DOHH2 (cell line): ENCODE measurements at regions not wholly inside any gene's neighbourhood (a gene's known extent, or its start where the extent isn't known, plus 50 kb on each side); places are given as distances from the start of the nearest gene placed in this dataset.

Experiments used
- H3F3A ChIP-seq: fragments of 200-600 bp; sonication (generic), shearing (Covaris generic); 2 replicates; pipeline ENCODE4 v1.6.0; 2016; ENCODE audit warnings: antibody characterized with exemption, mild to moderate bottlenecking; ENCODE audit not compliant: control insufficient read depth, insufficient read depth
- H3K27ac ChIP-seq: fragments of 200-600 bp; sonication (generic); 2 replicates; pipeline ENCODE4 v1.5.1; 2014; ENCODE audit warnings: low read depth, mild to moderate bottlenecking, low read length, moderate library complexity
- H3K27me3 ChIP-seq: fragments of 200-600 bp; sonication (generic); 2 replicates; pipeline ENCODE4 v1.6.1; 2014; ENCODE audit warnings: mild to moderate bottlenecking, low read length, mixed read lengths; ENCODE audit not compliant: control insufficient read depth
- H3K36me3 ChIP-seq: fragments of 200-600 bp; sonication (generic); 2 replicates; pipeline ENCODE4 v1.6.1; 2014; ENCODE audit warnings: mild to moderate bottlenecking, low read length, moderate library complexity, mixed read lengths; ENCODE audit not compliant: control insufficient read depth
- H3K4me1 ChIP-seq: fragments of 200-600 bp; sonication (generic); 2 replicates; pipeline ENCODE4 v1.6.1; 2014; ENCODE audit warnings: mild to moderate bottlenecking, low read length, mixed read lengths; ENCODE audit not compliant: control insufficient read depth
- H3K4me2 ChIP-seq: fragments of 200-600 bp; sonication (generic); 2 replicates; pipeline ENCODE4 v1.6.0; 2014; ENCODE audit warnings: mild to moderate bottlenecking, low read length, moderate library complexity
- H3K4me3 ChIP-seq: fragments of 200-600 bp; sonication (generic); 2 replicates; pipeline ENCODE4 v1.5.1; 2014; ENCODE audit warnings: mild to moderate bottlenecking, low read length, mixed read lengths
- H3K79me2 ChIP-seq: fragments of 200-600 bp; sonication (generic); 2 replicates; pipeline ENCODE4 v1.6.1; 2014; ENCODE audit warnings: mild to moderate bottlenecking, low read length, mixed read lengths; ENCODE audit not compliant: control insufficient read depth
- H3K9me2 ChIP-seq: fragments of 200-600 bp; sonication (generic); replicated peaks from 2 replicates; pipeline ENCODE4 v1.6.1; 2014; ENCODE audit warnings: mild to moderate bottlenecking, low read length, mixed read lengths; ENCODE audit not compliant: control insufficient read depth
- H3K9me3 ChIP-seq: fragments of 200-600 bp; sonication (generic); 2 replicates; pipeline ENCODE4 v1.6.1; 2014; ENCODE audit warnings: antibody characterized with exemption, low read length, mixed read lengths; ENCODE audit not compliant: control insufficient read depth, insufficient read depth
- H4K20me1 ChIP-seq: fragments of 200-600 bp; sonication (generic); 2 replicates; pipeline ENCODE4 v1.6.0; 2014; ENCODE audit warnings: low read depth, mild to moderate bottlenecking, antibody characterized with exemption, low read length, moderate library complexity; ENCODE audit not compliant: control insufficient read depth, insufficient read depth
- CTCF ChIP-seq: fragments of 200-600 bp; sonication (generic); IDR thresholded peaks from one replicate; pipeline ENCODE4 v1.5.1; 2014; ENCODE audit warnings: antibody characterized with exemption, mild to moderate bottlenecking, low read depth, low read length; ENCODE audit not compliant: poor library complexity, severe bottlenecking
- EZH2phosphoT487 ChIP-seq: fragments of 200-600 bp; sonication (generic); IDR thresholded peaks from 2 replicates; pipeline ENCODE4 v1.6.1; 2017; ENCODE audit warnings: borderline replicate concordance, mild to moderate bottlenecking, antibody characterized with exemption, low read length, moderate library complexity, mixed read lengths

- H3K36me3 ChIP-seq, result no peaks in the 10 kb centered on the region
- H3K79me2 ChIP-seq, result no peaks in the 10 kb centered on the region
- H3F3A ChIP-seq, result no peaks in the 10 kb centered on the region
- no peaks in the 10 kb centered on the region; the same call in 1 of the 2 replicates for H3K27me3 ChIP-seq
- peaks cover 5% of the 10 kb centered on the region; the same call in 1 of the 2 replicates for H3K4me1 ChIP-seq
- peaks cover 17% of the 10 kb centered on the region for H3K9me3 ChIP-seq
- H3K27ac ChIP-seq, result no peak overlapping the region
- H3K9me2 ChIP-seq, result no peaks in the 10 kb centered on the region
- H3K4me3 ChIP-seq, result no peak overlapping the region
- H4K20me1 ChIP-seq, result no peaks in the 10 kb centered on the region
- no peak for TF ChIP-seq EZH2phosphoT487
- TF ChIP-seq CTCF, result no peak
- H3K4me2 ChIP-seq, result no peak overlapping the region
Observed at GRCh38 chr2:62287282-62287681, 91.4 kb downstream of the B3GNT2 start.

GRCh38 chr2:62286089-62286785 is 90.3 kb downstream of the B3GNT2 start:
- Histone ChIP-seq H3F3A (no peaks in the 10 kb centered on the region), H3K36me3 (no peaks in the 10 kb centered on the region), H3K79me2 (no peaks in the 10 kb centered on the region)

GRCh38 chr2:62284980-62285379 is 89.1 kb downstream of the B3GNT2 start:
- Histone ChIP-seq H4K20me1 (no peaks in the 10 kb centered on the region), H3K4me2 (no peak overlapping the region), H3K4me3 (no peak overlapping the region), H3F3A (no peaks in the 10 kb centered on the region), H3K9me3 (peaks cover 17% of the 10 kb centered on the region), H3K9me2 (no peaks in the 10 kb centered on the region), H3K79me2 (no peaks in the 10 kb centered on the region), H3K27ac (no peak overlapping the region), H3K36me3 (no peaks in the 10 kb centered on the region), H3K4me1 (peaks cover 5% of the 10 kb centered on the region; the same call in 1 of the 2 replicates), H3K27me3 (no peaks in the 10 kb centered on the region; the same call in 1 of the 2 replicates)
- no peak for TF ChIP-seq CTCF
- TF ChIP-seq EZH2phosphoT487, result no peak

More at GRCh38 chr2:62286089-62286785, 90.3 kb downstream of the B3GNT2 start:
- Histone ChIP-seq H3K9me3 (peaks cover 17% of the 10 kb centered on the region), H3K27me3 (no peaks in the 10 kb centered on the region; the same call in 1 of the 2 replicates), H3K4me3 (no peak overlapping the region), H3K4me2 (no peak overlapping the region), H3K27ac (no peak overlapping the region), H3K9me2 (no peaks in the 10 kb centered on the region), H4K20me1 (no peaks in the 10 kb centered on the region), H3K4me1 (peaks cover 5% of the 10 kb centered on the region; the same call in 1 of the 2 replicates)
- no peak for TF ChIP-seq EZH2phosphoT487
- TF ChIP-seq CTCF, result no peak
